SIG-M5 treated with dmso at 0.1 percent for 504 hours (cell line): ENCODE measurements at regions not wholly inside any gene's neighbourhood (a gene's known extent, or its start where the extent isn't known, plus 50 kb on each side); places are given as distances from the start of the nearest gene placed in this dataset.

Experiments used
- DNase-seq: peaks from one replicate; lab custom pipeline; 2025; ENCODE audit not compliant: unreplicated experiment; lab: John Stamatoyannopoulos, UW

GRCh38 chr15:94606286-94606685 is 374.9 kb downstream of the MCTP2 start:
- DNase-seq: no peak

GRCh38 chr15:94607176-94607654 is 375.9 kb downstream of the MCTP2 start:
- no peak for DNase-seq

GRCh38 chr15:94610069-94610468 is 378.7 kb downstream of the MCTP2 start:
- no peak for DNase-seq

GRCh38 chr15:94610485-94610884 is 379.1 kb downstream of the MCTP2 start:
- DNase-seq: no peak

DNA sequence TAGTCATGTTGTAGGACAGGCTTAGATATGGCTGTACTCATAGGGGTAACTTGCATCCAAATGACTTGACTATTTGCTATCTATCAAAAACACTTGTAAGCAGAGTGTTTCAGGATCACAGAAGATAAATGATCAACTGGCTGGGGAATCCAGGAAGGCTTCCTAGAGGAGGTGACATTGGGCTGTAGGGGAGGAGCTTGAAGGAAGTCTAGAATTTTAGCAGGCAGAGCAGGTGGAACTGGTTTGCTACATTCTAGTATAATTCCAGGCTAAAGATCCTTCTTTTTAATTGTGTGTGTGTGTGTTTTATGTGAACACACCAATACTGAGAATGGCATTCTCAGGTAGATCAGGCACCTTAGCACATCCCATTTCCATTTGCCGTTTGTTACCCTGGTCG is 380.3 kb downstream of the MCTP2 start:
- DNase-seq: no peak

GRCh38 chr15:94615688-94616087 is 384.3 kb downstream of the MCTP2 start:
- no peak for DNase-seq

DNA sequence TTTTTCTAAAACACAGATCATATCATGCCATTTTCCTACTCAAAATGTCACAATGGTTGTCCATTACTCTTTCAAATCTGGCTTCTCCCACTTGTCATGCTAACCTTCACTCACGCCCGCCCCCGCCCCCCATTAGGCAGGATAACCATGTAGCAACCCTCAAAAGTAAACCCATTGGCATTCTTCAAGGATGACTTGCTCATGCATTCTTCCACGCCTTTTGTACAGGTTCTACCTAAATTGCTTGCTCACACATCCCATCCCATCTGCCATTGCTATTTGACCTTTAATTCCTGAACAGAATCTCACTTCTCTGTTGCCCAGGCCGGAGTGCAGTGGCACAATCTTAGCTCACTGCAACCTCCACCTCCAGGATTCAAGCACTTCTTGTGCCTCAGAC is 389.3 kb downstream of the MCTP2 start:
- DNase-seq: no peak

DNA sequence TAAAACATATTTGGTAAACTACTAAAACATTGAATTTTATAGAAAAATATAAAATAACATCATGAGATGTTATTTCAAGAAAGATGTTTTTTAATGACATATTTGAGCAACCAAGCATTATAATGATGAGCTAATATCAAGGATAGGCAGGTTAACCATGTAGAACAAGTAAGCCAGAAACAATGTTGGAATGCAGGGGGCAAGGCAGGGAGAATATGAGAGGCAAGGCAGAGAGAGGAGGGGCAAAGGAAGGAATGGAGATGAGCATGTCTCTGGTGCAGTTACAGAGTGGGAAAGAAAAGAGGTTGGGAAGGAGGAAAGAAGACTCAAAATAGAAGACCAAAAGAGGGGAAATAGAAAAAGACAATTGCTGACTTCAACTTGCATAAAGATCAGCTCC is 390.4 kb downstream of the MCTP2 start:
- DNase-seq: no peak

DNA sequence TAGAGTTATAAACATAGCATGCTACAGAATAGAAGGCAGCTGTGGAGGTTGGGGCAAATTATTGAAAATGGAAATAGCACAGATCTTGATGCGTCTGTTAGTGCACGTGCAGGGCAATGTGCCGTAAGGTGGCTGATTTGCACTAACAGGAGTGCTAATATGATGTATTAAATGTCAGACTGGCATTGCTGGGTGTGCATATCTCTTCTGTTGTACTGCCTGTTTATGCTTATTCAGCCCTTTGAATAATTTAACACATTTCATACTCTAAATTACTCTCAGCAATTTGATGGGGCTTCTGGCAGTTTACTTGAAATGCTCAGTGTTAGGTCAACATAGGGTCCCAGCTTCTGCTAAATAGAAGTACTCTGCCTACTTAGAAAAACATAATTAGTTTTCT is 395.6 kb downstream of the MCTP2 start:
- DNase-seq: no peak

GRCh38 chr15:94631608-94632007 is 400.2 kb downstream of the MCTP2 start:
- no peak for DNase-seq

DNA sequence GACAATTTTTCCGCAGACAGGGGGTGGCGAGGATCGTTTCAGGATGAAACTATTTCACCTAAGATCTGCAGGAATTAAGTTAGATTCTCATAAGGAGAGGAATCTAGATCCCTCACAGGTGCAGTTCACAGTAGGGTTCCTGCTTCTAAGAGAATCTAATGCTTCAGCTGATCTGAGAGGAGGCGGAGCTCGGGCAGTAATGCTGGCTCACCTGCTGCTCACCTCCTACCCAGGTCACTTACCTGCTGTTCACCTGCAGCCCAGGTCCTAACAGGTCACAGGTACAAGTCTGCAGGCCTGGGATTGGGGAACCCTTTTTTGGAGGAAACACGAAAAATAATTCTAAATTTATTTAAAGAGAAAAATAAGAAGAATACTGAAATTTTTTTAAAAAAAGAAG is 406.8 kb downstream of the MCTP2 start:
- DNase-seq: no peak

GRCh38 chr15:94639701-94640100 is 408.3 kb downstream of the MCTP2 start:
- no peak for DNase-seq

GRCh38 chr15:94644433-94644832 is 413.1 kb downstream of the MCTP2 start:
- no peak for DNase-seq

GRCh38 chr15:94653071-94653470 is 421.7 kb downstream of the MCTP2 start:
- DNase-seq: no peak

DNA sequence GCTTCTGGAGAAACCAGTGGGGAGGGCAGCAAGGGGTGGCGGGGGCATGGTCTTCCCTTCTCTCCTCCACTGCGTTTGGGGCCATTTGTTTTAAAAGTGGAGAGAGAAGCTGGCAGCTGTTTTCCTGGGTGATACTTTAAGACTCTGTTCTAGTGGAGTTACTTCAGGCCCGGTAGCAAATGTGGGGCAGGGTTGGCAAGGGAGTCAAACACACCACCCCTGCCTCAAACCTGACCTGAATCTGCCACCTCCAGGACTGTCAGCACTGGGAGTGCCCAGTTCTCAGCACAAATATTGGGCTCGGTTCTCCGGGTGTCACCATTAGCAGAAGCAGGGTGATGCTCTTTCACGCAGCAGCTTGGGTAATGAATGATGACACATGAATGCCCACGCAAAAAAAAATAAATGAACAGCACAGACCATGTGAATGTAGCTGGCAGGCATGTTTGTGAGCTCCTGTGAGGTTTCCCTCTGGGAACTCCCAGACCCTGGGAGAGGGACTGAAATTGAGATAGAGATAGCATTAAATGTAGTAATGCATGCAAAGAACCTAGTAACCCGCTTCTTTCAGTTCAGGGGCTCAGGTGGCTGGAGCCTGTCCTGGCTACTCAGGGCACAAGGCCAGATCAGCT is 424.0 kb downstream of the MCTP2 start:
- no peak for DNase-seq

DNA sequence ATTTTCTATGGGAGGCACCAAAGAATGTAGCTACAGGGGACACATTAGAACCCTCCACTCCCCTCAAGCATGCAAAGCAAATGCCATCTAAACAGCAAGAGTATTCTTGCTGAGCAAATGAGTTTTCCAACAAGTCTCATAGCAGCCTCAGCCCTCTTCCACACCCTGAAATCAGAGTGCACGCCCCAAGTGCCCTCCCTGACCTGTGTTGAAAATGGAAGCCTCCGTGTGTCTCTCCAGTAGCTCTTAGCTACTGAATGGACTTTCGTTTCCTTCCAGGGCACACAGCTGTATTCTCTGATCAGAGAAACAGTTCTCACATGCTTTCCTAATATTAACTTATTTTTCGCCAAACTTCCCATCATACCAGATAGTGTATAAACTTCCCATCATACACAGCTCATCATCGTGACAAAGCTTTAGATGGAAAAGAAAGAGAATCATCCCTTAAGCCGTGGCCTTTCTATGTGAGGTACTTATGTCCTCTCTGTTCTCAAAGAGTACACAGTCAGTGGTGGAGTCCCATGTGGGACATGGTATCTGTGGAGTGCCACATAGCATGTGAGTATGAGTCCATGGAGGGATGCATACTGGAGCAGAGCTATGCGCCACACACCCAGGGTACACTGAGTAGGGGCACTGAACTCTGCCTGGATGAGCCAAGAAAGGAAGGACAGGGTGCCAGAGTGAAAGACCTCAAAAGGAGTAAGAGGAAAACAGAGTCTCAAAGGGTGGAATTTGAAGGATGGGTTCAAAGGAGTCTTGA is 434.5 kb downstream of the MCTP2 start:
- no peak for DNase-seq

GRCh38 chr15:94666553-94666952 is 435.2 kb downstream of the MCTP2 start:
- DNase-seq: peak; percentile 19

GRCh38 chr15:94667109-94667508 is 435.7 kb downstream of the MCTP2 start:
- no peak for DNase-seq

DNA sequence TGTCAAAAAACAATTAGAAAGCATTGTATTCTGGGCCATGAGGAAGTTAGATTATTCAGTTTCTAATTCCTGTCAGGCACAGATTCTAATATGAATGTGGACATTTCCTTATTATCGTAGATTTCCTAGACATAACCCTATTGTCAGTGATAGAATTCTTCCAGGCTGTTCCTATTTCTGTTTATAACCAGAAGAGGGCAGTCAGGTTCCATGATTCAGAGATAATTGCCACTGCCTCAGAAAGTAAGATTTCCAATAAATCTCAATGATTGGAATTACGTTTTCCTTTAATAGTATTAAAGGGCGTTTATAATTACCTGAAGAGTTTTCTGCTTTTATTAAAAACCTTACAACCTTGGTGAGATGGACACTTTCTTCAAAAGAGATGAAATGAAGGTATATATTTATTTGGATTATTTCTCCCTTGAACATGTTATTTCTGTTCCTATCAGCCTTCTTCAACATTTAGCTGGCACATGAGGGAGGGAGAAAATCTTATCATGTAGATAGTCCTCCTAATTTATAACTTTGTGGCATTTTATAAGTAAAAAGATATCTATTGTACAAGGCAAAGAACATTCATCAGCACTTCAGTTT is 439.2 kb downstream of the MCTP2 start:
- DNase-seq: peak; percentile 58

DNA sequence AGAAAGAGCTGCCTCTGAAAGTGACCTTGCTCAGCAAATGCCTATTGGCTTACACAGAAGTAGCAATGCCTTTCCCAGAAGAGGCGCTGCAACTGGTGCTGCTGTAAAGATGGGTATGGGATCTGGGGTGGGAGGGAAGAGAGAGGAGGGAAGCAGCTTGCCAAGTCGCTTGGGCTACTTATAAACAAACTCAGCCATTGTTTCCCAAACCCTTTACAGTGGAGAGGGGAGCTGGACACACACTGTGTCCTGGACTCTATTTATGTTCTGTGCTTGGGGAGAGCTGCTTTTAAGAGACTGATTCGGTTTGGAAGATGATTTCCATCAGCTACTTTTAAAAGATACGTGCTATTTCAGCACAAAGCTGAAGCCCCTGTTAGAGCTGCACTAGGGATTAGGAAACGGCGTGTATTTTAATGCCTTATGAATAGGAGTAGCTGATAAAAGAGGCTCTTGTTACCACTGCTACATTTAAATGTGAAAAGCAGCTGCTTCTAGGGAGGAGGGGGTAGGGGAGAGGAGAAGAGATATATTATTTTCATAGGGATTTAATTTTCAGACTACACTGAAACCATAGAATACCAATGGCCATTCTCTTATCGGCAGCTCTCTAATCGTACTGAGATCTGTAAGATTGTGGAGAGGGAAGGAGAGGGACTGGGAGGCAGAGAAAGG is 440.6 kb downstream of the MCTP2 start:
- DNase-seq: no peak

DNA sequence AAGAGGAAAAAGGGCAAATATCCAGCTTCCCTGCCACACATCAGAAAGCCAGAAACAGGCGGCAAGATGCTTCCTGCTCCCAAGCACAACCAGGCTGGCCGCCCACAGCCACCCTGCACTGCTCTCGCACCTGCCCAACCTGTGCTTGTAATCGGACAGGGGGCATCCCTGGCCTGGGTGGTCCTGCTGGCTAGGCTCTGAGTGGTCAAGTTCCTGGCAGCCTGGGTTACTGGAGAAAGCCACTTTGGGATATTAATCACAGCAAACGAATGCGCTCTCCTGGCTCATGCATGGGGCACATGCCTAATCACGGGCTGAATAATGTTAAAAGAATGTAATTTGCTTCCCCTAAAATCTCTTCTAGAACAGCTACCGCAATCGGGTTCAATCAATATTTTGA is 442.4 kb downstream of the MCTP2 start:
- no peak for DNase-seq

- no peak for DNase-seq
These were observed 442.9 kb downstream of the MCTP2 start for GRCh38 chr15:94674296-94674695.
